Activated CD8-positive, alpha-beta memory T cell treated with anti-CD3 and anti-CD28 coated beads, Interleukin-2, amount 50 U/mL, for 24 hours (primary cell): ENCODE measurements at regions not wholly inside any gene's neighbourhood (a gene's known extent, or its start where the extent isn't known, plus 50 kb on each side); places are given as distances from the start of the nearest gene placed in this dataset.

Experiments
- DNase-seq: peaks from one replicate; pipeline ENCODE4 v3.0.0-alpha.2; 2020; ENCODE audit errors: extremely low read depth

- no peak for DNase-seq
Measured at GRCh38 chr6:164230259-164230658, 815.7 kb downstream of the QKI start.

GRCh38 chr6:164229716-164230115, 815.2 kb downstream of the QKI start:
- no peak for DNase-seq

- no peak for DNase-seq
Measured at GRCh38 chr6:164227952-164228522, 813.5 kb downstream of the QKI start.

- no peak for DNase-seq
Measured at GRCh38 chr6:164216839-164217238, 802.3 kb downstream of the QKI start.

- DNase-seq = no peak
Measured at GRCh38 chr6:164216368-164216767, 801.9 kb downstream of the QKI start.

- no peak for DNase-seq
Measured at GRCh38 chr6:164214066-164214465, 799.5 kb downstream of the QKI start.

- DNase-seq = no peak
Measured at GRCh38 chr6:164211254-164211653, 796.7 kb downstream of the QKI start.

- no peak for DNase-seq
Measured at GRCh38 chr6:164210783-164211182, 796.3 kb downstream of the QKI start.

- DNase-seq = no peak
Measured at GRCh38 chr6:164210323-164210722, 795.8 kb downstream of the QKI start.

- no peak for DNase-seq
Measured at GRCh38 chr6:164208371-164208770, 793.9 kb downstream of the QKI start.

- no peak for DNase-seq
Measured at GRCh38 chr6:164206807-164207423, 792.4 kb downstream of the QKI start.

- no peak for DNase-seq
Measured at GRCh38 chr6:164200071-164200470, 785.6 kb downstream of the QKI start.

- DNase-seq = no peak
Measured at GRCh38 chr6:164195942-164196281, 781.4 kb downstream of the QKI start.

GRCh38 chr6:164195278-164195941, 780.9 kb downstream of the QKI start:
- no peak for DNase-seq

- no peak for DNase-seq
Measured at GRCh38 chr6:164188861-164189260, 774.3 kb downstream of the QKI start.

GRCh38 chr6:164185471-164185871, 771.0 kb downstream of the QKI start:
- no peak for DNase-seq

- DNase-seq = no peak
Measured at GRCh38 chr6:164184410-164184809, 769.9 kb downstream of the QKI start.

- no peak for DNase-seq
Measured at GRCh38 chr6:164183556-164184123, 769.1 kb downstream of the QKI start.

- DNase-seq = no peak
Measured at GRCh38 chr6:164178679-164179332, 764.3 kb downstream of the QKI start.

- DNase-seq = no peak
Measured at GRCh38 chr6:164169355-164169754, 754.8 kb downstream of the QKI start.

GRCh38 chr6:164168595-164168994, 754.1 kb downstream of the QKI start:
- no peak for DNase-seq

- DNase-seq = no peak
Measured at GRCh38 chr6:164167873-164168405, 753.4 kb downstream of the QKI start.
